22Rv1 (cell line): ENCODE measurements at regions not wholly inside any gene's neighbourhood (a gene's known extent, or its start where the extent isn't known, plus 50 kb on each side); places are given as distances from the start of the nearest gene placed in this dataset.

Experiments used
- ZFX ChIP-seq: fragments of 450-650 bp; IDR thresholded peaks from 2 replicates; pipeline ENCODE4 v1.6.1; 2017; ENCODE audit warnings: antibody characterized with exemption, borderline replicate concordance
- TF ChIP-seq, protein P1 (sequence below): fragments of 450-650 bp; IDR thresholded peaks from 2 replicates; pipeline ENCODE4 v1.5.1; 2017; ENCODE audit warnings: mild to moderate bottlenecking

- TF ChIP-seq, protein P1, sequence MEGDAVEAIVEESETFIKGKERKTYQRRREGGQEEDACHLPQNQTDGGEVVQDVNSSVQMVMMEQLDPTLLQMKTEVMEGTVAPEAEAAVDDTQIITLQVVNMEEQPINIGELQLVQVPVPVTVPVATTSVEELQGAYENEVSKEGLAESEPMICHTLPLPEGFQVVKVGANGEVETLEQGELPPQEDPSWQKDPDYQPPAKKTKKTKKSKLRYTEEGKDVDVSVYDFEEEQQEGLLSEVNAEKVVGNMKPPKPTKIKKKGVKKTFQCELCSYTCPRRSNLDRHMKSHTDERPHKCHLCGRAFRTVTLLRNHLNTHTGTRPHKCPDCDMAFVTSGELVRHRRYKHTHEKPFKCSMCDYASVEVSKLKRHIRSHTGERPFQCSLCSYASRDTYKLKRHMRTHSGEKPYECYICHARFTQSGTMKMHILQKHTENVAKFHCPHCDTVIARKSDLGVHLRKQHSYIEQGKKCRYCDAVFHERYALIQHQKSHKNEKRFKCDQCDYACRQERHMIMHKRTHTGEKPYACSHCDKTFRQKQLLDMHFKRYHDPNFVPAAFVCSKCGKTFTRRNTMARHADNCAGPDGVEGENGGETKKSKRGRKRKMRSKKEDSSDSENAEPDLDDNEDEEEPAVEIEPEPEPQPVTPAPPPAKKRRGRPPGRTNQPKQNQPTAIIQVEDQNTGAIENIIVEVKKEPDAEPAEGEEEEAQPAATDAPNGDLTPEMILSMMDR, result peak; percentile 47
- TF ChIP-seq ZFX, result no peak
These were observed 208.7 kb downstream of the RBM19 start for GRCh38 chr12:113757221-113758002.
